ENCODE measurements at regions not wholly inside any gene's neighbourhood (a gene's known extent, or its start where the extent isn't known, plus 50 kb on each side); places are given as distances from the start of the nearest gene placed in this dataset.
"Not testable (repeated sequence)": the region's sequence is repeated elsewhere in the genome, so short reads cannot be mapped to it uniquely, and the experiment has no call there.

DNA sequence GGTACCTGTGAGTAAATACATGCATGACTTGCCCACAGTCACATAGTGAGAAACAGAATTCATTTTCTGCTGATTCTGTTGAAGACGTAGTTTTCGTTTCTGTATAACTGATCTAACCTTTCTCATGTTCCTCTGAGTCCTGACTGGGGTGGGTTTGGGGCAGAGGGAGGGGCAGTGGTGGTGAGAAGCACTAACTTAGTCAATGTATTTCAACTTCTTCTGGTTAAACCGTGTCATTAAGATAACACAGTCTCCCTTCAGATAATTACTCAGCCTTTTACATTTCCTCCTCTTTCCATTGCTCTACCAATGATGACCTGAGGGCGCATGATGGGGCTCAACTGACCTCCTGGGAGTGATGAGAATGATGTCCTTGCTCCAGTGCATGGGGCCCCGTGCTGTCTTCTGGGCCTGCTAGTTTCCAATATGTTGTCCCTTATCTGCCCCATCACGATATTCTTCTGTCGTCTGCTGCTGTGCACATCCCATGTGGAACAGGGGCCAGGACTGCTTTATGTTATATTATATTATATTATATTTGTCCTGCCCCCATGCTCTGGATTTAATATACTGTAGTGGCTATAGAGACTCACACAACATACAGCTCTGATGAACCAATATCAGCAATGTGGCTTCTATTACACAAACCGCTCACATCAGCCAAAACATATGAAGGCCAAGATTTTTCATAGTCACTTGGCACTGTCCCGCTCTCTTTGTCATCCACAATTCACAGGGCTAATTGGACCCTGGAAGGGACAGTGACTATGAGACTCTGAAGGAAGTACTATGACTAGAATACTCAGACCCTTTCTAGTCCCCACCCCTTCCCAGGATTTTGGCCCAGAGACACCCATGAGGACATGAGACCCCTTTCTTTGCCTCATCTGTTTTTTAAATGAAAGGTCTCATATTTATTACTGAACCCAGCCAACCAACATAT is 407.1 kb upstream of the MCTP2 start:
- DNase-seq (ENCODE audit: low read depth): no peak

DNA sequence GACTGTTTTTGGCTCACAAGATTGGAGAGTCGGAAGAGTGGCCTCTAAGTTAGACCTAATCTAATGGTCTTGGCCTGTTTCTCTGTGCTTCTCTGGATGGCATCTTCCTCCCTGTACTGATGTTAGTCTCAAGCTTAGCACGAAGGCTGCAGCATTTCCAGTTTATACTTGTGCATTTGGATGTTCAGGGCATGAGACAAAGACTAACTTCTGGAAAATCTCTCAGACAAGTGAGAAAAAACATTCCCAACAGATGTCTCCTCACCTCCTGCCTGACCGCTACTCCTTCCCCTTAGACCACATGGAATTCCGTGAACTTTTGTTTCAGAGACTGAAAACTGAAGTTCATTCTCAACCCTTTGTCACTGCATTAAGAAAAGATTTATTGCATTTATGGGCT is 410.8 kb upstream of the MCTP2 start:
- DNase-seq (ENCODE audit: low read depth): no peak

DNA sequence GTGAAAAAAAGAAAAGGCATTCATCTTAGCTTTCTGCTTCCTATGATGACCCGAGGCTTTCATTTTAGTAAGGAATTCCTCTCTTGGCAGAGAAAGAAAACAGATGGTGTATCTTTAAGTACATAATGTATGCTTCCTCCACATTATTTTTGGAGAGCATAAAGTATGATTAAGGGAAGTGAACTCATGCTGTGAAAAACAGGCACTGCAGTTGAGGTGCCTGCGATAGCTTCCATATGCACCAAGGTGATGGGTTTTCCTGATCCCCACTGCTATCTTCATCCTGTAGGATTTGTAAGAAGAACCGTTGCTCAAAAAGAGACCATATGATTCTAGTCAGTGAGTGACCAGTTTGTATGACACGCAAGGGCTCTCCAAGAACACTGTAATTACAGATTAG is 411.5 kb upstream of the MCTP2 start:
- no peak for DNase-seq (ENCODE audit: low read depth)

DNA sequence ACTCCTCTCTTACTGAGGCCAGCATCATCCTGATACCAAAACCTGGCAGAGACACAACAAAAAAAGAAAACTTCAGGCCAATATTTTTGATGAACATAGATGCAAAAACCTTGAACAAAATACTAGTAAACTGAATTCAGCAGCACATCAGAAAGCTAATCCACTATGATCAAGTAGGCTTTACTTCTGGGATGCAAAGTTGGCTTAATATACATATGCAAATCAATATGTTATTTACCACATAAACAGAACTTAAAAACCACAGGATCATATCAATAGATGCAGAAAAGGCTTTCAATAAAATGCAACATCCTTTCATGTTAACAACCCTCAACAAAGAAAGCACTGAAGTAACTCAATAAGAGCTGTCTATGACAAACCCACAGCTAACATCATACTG is 414.5 kb upstream of the MCTP2 start:
- no peak for DNase-seq (ENCODE audit: low read depth)

DNA sequence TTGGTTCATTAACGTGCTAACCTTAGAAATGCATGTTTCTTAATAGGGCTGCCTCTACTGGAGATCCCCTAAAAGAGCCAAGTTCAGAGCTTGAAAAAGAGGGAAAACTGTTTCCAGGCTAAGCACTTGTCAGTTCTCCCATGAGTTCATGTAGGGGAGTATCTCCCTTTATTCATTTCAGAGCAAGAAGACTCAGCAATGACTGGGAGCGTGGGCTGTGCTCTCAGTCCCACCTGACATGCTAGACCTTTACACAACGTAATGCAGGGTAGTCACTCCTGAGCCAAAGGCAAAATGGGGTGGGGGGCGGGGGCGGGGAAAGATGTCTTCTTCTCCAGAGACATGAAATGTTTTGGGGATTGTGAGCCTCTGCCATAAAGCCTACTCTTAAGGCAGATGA is 420.1 kb upstream of the MCTP2 start:
- no peak for DNase-seq (ENCODE audit: low read depth)

DNA sequence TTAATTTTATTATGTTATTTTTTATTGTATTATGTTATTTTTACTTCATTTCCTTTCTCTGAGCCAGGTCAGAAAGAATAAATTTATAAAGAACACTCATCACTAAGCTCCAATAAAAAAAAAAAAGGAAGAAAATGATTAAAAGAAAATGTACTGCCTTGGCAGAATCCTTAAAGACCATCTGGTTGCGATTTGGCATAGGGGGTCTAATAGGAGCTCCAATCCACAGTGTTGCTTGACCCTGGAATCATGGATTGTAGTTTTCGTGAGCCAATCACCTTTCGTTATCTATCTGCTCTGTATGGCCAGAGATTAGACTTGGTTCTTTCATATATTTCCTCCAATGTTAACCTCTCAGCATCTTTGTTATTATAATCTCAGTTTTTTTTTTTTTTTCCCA is 421.8 kb upstream of the MCTP2 start:
- no peak for DNase-seq (ENCODE audit: low read depth)

DNA sequence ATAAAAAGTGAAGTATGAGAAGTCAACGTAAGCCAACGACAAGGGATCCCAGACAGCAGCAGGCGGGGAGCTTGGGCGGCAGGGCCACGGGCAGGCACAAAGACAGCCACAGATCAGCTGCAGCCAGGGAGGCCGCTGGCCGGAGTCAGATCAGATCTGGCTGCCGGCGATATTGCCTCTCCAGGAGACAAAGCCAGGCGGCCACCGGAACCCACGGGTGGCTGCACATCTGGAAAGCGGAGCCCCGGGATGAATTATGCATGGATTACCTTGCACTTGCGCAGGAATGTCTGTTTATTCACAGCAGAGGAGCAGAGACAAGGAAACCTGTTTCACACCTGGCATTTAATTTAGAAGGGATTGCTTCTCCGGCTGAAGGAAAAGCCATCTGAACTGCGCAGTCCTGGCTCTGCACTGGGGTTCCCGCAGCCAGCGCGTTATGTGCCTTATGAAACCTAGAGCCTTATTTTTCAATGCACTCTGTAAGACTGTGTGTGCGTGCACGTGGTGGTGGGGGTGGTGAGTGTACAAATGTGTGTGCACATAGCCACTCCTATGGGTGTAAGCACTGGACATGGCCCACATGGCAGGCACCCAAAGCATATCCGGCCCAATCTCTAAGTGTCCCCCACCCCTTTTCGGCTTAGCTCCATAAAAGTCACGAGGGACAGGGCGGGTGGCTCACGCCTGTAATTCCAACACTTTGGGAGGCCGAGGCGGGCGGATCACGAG is 427.8 kb upstream of the MCTP2 start:
- DNase-seq (ENCODE audit: low read depth): no peak

DNA sequence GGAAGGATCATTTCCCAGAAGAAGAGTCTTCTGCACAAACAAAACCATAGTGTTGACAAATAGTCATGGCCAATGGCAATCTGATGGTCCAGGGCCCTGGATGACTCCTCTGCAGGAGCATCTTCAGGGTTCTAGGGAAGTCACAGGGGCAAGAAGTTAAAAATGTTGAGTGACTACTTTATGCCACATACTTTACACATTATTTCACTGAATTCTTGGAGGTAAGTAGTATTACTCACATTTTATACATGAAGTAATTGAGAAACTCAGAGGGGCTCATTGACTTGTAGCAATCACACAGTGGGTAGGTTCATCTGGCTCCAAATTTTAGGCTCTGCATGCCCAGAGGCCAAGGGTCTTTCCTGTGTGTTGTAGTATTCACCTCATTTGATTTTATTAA is 430.2 kb upstream of the MCTP2 start:
- no peak for DNase-seq (ENCODE audit: low read depth)

DNA sequence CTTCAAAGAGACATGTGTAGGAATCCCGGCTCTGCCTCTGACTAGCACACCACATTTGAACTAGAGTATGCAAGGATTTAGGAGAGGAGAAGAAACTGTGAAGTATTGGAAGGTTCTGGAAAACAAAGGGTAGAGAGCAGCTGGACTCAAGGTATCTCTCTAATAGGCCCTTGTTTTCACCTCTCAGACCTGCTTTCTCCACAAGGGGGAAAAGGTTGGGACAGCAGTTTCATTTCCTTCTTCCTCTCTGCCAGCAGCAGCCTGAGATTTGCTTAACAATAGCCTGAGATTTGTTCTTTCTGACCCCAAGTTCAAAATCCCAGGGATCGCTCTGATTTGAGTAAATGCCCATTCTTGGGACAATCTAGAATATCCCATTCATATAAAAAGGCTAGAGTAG is 430.6 kb upstream of the MCTP2 start:
- no peak for DNase-seq (ENCODE audit: low read depth)

DNA sequence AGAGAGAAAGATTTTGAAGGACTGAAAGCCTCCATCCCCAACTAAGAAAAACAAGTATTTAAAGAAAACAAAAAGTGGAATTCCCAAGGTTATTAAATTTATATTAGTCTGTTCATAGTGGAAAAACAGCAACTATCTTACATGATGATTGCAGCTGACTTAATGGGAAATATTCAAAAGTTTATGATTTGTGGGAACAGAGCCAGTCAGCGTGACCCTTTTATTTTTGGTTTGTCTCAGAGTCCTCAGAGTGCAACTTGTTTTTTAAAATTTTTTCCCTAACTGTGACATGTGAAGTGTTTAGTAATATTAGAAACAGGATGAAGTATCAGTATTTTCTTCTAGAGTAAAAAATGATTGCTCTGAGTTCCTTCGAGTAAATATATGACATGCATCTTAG is 441.9 kb upstream of the MCTP2 start:
- no peak for DNase-seq (ENCODE audit: low read depth)

DNA sequence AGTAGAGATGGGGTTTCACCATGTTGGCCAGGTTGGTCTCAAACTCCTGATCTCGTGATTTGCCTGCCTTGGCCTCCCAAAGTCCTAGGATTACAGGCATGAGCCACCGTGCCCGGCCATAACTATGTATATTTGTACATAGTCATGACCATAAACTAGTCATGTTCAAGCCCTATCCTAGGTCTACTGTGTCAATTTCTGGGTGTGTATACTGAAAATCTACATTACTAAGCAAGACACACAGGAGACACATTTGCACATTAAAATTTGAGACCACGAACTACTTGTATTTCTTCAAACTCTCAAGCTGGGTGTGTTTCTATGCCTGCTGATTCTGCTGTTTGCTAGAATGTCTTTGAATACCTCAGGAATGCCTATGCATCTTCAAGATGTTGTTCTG is 451.3 kb upstream of the MCTP2 start:
- DNase-seq (ENCODE audit: low read depth): no peak

DNA sequence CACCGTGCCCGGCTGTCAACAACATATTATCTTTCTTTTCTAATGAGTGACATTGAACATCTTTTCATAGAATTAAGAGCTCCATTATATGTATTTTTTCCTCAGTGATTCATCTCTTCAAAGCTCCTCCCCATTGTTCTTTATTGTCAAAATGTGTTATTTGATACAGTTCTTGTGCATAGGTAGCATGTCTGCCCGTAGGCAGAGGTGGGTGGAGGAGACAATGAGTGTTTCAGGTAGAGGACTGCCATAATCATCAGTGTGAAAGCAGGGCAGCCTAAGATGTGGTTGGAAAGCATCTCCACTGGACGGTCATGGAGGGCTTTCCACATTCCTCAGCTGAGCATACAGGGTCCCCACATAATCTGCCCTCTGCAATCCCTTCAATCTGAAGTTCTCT is 452.0 kb upstream of the MCTP2 start:
- no peak for DNase-seq (ENCODE audit: low read depth)

DNA sequence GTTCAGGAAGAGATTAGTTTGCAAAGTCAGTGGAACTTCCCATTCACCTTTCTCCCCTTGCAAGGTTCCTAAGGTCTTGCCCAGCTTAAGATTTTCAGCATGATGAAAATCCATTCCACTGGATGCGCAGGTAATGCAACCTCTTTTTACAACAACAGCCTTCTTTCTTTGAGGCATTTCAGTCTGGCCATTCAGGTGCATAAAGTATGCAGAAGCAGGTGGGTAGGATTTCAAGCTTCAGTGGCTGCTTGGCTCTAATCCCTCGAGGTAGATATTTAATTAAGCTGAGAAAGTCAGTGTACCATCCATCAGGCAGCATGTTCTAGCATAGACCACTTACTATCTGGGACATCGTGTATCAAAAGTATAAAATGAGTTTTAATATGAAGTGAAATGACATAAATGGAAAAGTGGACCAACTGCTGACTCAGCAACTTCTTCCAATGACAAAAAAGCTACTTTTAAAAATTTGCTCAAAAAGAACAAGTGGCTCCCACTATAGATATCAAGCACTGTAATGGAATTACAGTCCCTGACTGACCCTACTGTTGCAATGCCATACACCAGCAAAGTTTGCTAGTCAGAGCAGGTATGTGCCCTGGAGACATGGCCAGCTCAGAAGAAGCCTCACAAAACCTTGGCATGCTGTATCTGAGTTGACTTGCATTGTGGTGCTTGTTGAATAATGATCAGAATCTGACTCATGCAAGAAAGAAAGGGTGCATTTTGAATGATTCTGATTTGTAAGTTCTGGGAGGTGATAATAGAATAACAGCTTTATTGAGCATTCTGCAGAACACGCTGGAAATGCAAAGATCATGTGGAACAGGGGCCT is 459.9 kb upstream of the MCTP2 start:
- no peak for DNase-seq (ENCODE audit: low read depth)

DNA sequence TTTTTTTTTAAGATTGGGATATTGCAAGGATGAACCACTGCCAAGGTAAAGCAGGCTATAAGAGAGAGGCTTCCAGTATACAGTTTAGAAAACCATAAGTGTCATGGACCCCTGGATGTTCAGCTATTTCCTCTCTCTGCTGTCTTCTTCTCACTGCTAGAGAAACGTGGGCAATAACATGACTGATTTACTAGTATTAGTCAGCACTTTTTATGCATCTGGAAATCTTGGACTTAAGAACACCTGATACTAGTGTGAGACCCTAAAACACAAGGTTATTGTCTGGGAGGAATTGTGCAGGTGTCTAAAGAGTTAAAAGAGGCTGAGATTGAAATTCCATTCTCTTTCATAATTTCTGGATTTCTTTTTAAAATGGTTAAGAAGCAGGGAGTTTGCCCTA is 460.6 kb upstream of the MCTP2 start:
- no peak for DNase-seq (ENCODE audit: low read depth)

DNA sequence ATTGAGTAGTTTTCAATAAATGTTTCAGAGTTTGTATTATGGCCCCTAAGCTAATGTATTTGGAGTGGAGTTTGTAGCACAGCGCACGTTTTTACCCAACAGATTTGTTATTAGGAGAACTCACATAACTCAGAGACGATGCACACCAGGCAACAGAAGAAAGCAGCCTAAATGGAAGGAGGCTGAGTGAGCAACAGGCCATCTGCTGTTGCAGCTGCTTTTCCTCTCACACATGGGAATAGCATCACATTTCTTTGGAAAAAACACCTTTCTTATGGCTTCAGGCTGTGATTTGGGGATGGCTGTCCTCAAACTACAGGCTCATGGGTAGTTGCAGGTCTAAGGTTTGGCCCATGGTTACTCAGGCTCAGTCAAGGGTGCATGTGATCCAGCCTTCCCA is 469.3 kb upstream of the MCTP2 start:
- no peak for DNase-seq (ENCODE audit: low read depth)

DNA sequence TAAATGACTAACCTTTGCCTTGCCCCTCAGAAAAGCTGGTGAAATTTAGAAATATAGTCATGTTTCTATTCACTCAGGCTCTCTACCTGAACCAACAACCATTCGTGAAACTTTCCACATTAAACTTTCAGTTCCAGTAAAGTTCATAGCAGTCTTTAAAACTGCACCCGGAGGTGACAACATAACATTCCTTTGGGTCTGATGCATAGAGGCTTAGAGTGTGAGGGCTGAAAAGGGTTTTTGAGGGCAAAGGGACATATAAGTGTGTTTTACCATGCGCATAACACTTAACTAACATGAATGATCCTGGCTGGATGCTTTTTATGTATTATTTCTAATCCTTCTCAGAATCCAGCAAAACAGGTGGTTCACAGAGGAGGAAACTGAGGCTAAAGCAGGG is 471.7 kb upstream of the MCTP2 start:
- no peak for DNase-seq (ENCODE audit: low read depth)

DNA sequence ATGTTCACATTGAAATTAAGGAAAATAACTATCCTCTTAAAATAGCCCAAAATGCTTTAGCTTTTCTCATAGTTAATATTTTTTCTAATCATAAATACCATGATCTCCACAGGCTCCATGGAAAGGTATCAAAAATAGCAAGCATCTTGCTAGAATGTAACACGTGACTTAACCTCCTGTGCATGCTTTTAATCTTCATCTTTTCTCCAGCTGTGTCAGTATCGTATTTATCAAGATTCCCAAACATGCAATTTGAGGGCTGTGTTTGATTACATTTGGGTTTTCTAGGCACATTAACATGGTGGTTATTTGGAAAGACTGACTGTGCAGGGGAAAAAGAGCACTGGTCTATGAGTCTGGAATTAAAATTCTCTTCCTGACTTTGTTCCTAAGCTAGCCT is 472.5 kb upstream of the MCTP2 start:
- no peak for DNase-seq (ENCODE audit: low read depth)

DNA sequence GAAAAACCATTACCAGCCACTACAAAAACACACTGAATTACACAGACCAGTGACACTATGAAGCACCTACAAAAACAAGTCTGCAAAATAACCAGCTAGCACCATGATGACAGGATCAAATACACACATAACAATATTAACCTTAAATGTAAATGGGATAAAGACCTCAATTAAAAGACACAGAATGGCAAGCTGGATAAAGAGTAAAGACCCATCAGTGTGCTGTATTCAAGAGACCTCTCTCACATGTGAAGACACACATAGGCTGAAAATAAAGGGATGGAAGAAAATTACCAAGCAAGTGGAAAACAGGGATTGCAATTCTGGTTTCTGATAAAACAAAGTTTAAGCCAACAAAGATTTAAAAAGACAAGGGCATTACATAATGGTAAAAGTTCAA is 482.7 kb upstream of the MCTP2 start:
- DNase-seq (ENCODE audit: low read depth): no peak

DNA sequence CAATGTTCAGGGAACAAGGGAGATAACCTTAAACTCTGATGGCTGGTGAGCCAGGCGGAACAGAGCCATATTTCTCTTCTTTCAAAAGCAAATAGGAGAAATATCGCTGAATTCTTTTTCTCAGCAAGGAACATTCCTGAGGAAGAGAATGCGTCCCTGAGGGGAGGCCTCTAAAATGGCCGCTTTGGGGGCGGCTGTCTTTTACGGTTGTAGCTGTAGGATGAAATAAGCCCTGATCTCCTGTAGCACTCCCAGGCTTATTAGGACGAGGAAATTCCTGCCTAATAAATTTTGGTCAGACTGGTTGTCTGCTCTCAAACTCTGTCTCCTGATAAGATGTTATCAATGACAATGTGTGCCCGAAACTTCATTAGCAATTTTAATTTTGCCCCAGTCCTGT is 496.4 kb upstream of the MCTP2 start:
- not testable (repeated sequence) for DNase-seq (ENCODE audit: low read depth)

DNA sequence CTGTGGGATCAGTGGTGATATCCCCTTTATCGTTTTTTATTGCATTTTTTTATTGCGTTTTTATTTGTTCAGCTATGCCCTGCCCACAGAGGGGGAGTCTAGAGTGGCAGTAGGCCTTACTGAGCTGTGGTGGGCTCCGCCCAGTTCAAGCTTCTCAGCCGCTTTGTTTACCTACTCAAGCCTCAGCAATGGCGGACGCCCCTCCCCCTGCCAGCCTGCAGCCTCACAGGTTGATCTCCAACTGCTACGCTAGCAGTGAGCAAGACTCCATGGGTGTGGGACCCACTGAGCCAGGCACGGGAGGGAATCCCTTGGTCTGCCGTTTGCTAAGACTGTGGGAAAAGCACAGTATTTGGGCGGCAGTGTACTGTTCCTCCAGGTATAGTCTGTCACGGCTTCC is 500.6 kb upstream of the MCTP2 start:
- no peak for DNase-seq (ENCODE audit: low read depth)

DNA sequence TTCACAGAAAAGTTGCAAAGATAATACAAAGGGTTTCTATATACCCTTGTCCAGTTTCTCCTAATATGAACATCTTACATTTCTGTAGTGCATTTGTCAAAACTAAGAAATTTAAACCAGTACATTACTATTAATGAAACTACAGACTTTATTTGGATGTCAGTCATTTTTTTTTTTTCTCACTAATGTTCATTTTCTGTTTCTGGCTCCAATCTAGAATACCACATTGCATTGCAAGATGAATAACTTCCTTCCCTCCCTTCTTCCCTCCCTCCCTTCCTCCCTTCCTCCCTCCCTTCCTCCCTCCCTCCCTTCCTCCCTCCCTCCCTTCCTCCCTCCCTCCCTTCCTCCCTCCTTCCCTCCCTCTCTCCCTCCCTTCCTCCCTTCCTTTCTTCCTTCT is 509.2 kb upstream of the MCTP2 start:
- no peak for DNase-seq (ENCODE audit: low read depth)

DNA sequence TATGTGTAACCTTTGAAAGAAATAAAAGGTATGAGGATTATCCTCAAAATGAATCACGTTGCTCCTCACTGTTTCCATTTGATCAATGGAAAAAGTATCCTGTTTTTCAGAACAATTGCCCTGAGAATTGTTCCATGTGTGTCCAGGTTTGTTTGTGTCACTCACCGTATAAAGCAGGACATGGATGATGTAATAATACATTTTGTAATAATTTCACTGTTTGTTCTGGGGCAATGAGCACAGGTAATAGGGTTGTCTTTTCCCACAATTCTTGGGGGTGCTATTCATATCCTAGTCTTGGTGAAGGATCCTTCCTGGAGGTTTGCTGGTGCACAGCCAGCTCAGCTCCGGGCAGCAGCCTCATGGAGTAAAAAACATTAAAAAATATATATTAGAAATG is 510.8 kb upstream of the MCTP2 start:
- DNase-seq (ENCODE audit: low read depth): no peak

DNA sequence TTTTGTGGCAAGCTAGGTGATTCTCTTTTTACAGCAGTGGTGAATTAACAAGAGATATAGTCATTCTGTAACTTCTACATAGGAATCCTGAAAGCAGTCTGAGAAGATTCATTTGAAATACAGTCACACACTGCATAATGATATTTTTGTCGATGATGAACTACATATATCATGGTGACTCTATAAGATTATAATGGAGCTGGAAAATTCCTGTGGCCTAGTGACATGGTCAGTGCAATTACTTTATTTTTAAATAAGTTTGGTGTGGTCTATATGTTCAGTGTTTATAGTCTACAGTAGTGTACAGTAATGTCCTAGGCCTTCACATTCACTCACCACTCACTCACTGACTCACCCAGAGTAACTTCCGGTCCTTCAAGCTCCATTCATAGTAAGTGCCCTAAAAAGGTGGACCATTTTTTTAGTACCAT is 511.4 kb upstream of the MCTP2 start:
- DNase-seq (ENCODE audit: low read depth): no peak

Measured in EH (cell line).